SK-N-SH (cell line): ENCODE measurements at regions not wholly inside any gene's neighbourhood (a gene's known extent, or its start where the extent isn't known, plus 50 kb on each side); places are given as distances from the start of the nearest gene placed in this dataset.

Experiments
- CTCF ChIA-PET: fragments of 300-600, 350-600 bp; formaldehyde crosslinking; extraction: SDS; loops from one replicate; lab custom pipeline; 2021; lab: Yijun Ruan, JAX
- POLR2A ChIA-PET: fragments of 350-600 bp; sonication (Branson Sonifier 250); formaldehyde crosslinking; extraction: SDS; loops from one replicate; lab custom pipeline; 2020; ENCODE audit warnings: antibody characterized with exemption, inconsistent platforms; lab: Yijun Ruan, JAX
- DNase-seq: peaks from one replicate; pipeline ENCODE4 v3.0.0; 2012
- H2AFZ ChIP-seq: fragments of 200-600 bp; sonication (generic); 2 replicates; pipeline ENCODE4 v1.8.1; 2016; ENCODE audit warnings: antibody characterized with exemption, mild to moderate bottlenecking, low read depth
- H3F3A ChIP-seq: fragments of 200-600 bp; sonication (generic); replicated peaks from 2 replicates; pipeline ENCODE3; 2016; ENCODE audit warnings: antibody characterized with exemption, mild to moderate bottlenecking; ENCODE audit not compliant: insufficient read depth
- H3K27ac ChIP-seq, 2 experiments: fragments of 200-500 bp in 1 of 2; fragments of 200-600 bp in 1 of 2; sonication (Bioruptor generic) in 1 of 2; sonication (generic), shearing (Covaris generic) in 1 of 2; 2 replicates each; pipeline versions ENCODE4 v1.5.1 to v1.6.1; 2014 to 2016; ENCODE audit warnings: low read depth in 2 of 2, inconsistent platforms in 1 of 2, low read length in 1 of 2, mild to moderate bottlenecking in 1 of 2, mixed read lengths in 1 of 2
- H3K27me3 ChIP-seq: fragments of 200-600 bp; sonication (generic), shearing (Covaris generic); 2 replicates; pipeline ENCODE4 v1.6.1; 2016; ENCODE audit warnings: mixed run types; ENCODE audit not compliant: insufficient read depth
- H3K36me3 ChIP-seq, 2 experiments: fragments of 200-500 bp in 1 of 2; fragments of 200-600 bp in 1 of 2; sonication (Bioruptor generic) in 1 of 2; sonication (generic) in 1 of 2; replicated peaks in 1 of 2; 2 replicates each; pipeline versions ENCODE3 to v1.5.1; 2014 to 2016; ENCODE audit warnings: low read length in 1 of 2, mild to moderate bottlenecking in 1 of 2; ENCODE audit not compliant: insufficient read depth in 2 of 2, control insufficient read depth in 1 of 2
- H3K4me1 ChIP-seq, 2 experiments: fragments of 200-500 bp in 1 of 2; fragments of 200-600 bp in 1 of 2; sonication (Bioruptor generic) in 1 of 2; sonication (generic), shearing (Covaris generic) in 1 of 2; 2 replicates each; pipeline versions ENCODE4 v1.5.1 to v1.6.1; 2014 to 2016; ENCODE audit warnings: low read depth in 1 of 2, low read length in 1 of 2, mixed run types in 1 of 2; ENCODE audit not compliant: insufficient read depth in 2 of 2, control insufficient read depth in 1 of 2
- H3K4me2 ChIP-seq: fragments of 200-600 bp; sonication (generic), shearing (Covaris generic); 2 replicates; pipeline ENCODE4 v1.6.1; 2017; ENCODE audit warnings: mixed run types
- H3K4me3 ChIP-seq, 2 experiments: fragments of 200-500 bp in 1 of 2; fragments of 200-600 bp in 1 of 2; sonication (Bioruptor generic) in 1 of 2; sonication (generic), shearing (Covaris generic) in 1 of 2; 2 replicates each; pipeline versions ENCODE4 v1.5.1 to v1.8.1; 2014 to 2016; ENCODE audit warnings: low read depth in 2 of 2, inconsistent platforms in 1 of 2, low read length in 1 of 2, mild to moderate bottlenecking in 1 of 2, mixed read lengths in 1 of 2, moderate library complexity in 1 of 2
- H3K79me2 ChIP-seq: fragments of 200-600 bp; sonication (generic); 2 replicates; pipeline ENCODE4 v1.8.1; 2017; ENCODE audit warnings: mild to moderate bottlenecking; ENCODE audit not compliant: insufficient read depth
- H3K9ac ChIP-seq: fragments of 200-600 bp; sonication (generic); 2 replicates; pipeline ENCODE4 v1.6.1; 2017; ENCODE audit warnings: mixed run types
- H3K9me2 ChIP-seq: fragments of 200-600 bp; sonication (generic); 2 replicates; pipeline ENCODE4 v1.6.1; 2017; ENCODE audit warnings: mixed run types
- H3K9me3 ChIP-seq: fragments of 200-600 bp; sonication (generic); 2 replicates; pipeline ENCODE4 v1.6.1; 2017; ENCODE audit warnings: mixed run types, mild to moderate bottlenecking, moderate library complexity
- H4K20me1 ChIP-seq: fragments of 200-600 bp; sonication (generic); 2 replicates; pipeline ENCODE4 v1.6.1; 2017; ENCODE audit warnings: mild to moderate bottlenecking, mixed run types; ENCODE audit not compliant: insufficient read depth
- CHD2 ChIP-seq: fragments of 150-350 bp; IDR thresholded peaks from 2 replicates; pipeline ENCODE4 v1.6.1; 2018; ENCODE audit warnings: low read length; ENCODE audit not compliant: partially characterized antibody
- EP300 ChIP-seq, 2 experiments: IDR thresholded peaks; 2 replicates each; pipeline versions ENCODE4 v1.4.0 to v1.6.1; 2012; ENCODE audit warnings: borderline replicate concordance in 1 of 2, low read depth in 1 of 2, low read length in 1 of 2
- EZH2phosphoT487 ChIP-seq: fragments of 200-600 bp; sonication (generic); IDR thresholded peaks from 2 replicates; pipeline ENCODE4 v1.6.1; 2017; ENCODE audit warnings: low read depth, mixed run types, mild to moderate bottlenecking, antibody characterized with exemption, moderate library complexity, borderline replicate concordance
- FOSL2 ChIP-seq: IDR thresholded peaks from 2 replicates; pipeline ENCODE4 v1.4.0; 2012; ENCODE audit warnings: low read depth, mild to moderate bottlenecking, moderate library complexity, borderline replicate concordance
- FOXJ3 ChIP-seq: sonication (generic); formaldehyde crosslinking; IDR thresholded peaks from 2 replicates; pipeline ENCODE4 v1.5.1; 2020; ENCODE audit warnings: mild to moderate bottlenecking, missing genetic modification reagents
- GABPA ChIP-seq: IDR thresholded peaks from 2 replicates; pipeline ENCODE4 v1.4.0; 2012; ENCODE audit warnings: low read depth, mild to moderate bottlenecking
- NFIC ChIP-seq: IDR thresholded peaks from 2 replicates; pipeline ENCODE4 v1.4.0; 2012; ENCODE audit warnings: borderline replicate concordance
- POLR2AphosphoS5 ChIP-seq: IDR thresholded peaks from 2 replicates; pipeline ENCODE4 v1.6.1; 2012; ENCODE audit warnings: low read depth, low read length
- SIN3A ChIP-seq: IDR thresholded peaks from 2 replicates; pipeline ENCODE4 v1.6.1; 2012; ENCODE audit warnings: low read depth, mild to moderate bottlenecking, low read length, moderate library complexity, borderline replicate concordance
- TAF1 ChIP-seq: IDR thresholded peaks from 2 replicates; pipeline ENCODE4 v1.6.1; 2012; ENCODE audit warnings: low read depth, mild to moderate bottlenecking, low read length, moderate library complexity, borderline replicate concordance
- TCF12 ChIP-seq: IDR thresholded peaks from 2 replicates; pipeline ENCODE4 v1.4.0; 2012
- WGBS: methylation state at CpG from one replicate; pipeline ENCODE4 v1.1.6; 2017; ENCODE audit warnings: low lambda C conversion rate; 5-methylcytosine and 5-hydroxymethylcytosine counted together
- TF ChIP-seq, protein P1 (sequence below): fragments of 150-350 bp; IDR thresholded peaks from 2 replicates; pipeline ENCODE4 v1.6.1; 2016; ENCODE audit warnings: mild to moderate bottlenecking, low read depth, low read length
- TF ChIP-seq, protein P2 (sequence below): IDR thresholded peaks from 2 replicates; pipeline ENCODE4 v1.4.0; 2012; ENCODE audit warnings: low read depth, borderline replicate concordance
- TF ChIP-seq, protein P3 (sequence below): IDR thresholded peaks from 2 replicates; pipeline ENCODE4 v1.4.0; 2012; ENCODE audit warnings: low read depth, borderline replicate concordance
- TF ChIP-seq, protein P4 (sequence below): IDR thresholded peaks from 2 replicates; pipeline ENCODE4; 2012

DNA sequence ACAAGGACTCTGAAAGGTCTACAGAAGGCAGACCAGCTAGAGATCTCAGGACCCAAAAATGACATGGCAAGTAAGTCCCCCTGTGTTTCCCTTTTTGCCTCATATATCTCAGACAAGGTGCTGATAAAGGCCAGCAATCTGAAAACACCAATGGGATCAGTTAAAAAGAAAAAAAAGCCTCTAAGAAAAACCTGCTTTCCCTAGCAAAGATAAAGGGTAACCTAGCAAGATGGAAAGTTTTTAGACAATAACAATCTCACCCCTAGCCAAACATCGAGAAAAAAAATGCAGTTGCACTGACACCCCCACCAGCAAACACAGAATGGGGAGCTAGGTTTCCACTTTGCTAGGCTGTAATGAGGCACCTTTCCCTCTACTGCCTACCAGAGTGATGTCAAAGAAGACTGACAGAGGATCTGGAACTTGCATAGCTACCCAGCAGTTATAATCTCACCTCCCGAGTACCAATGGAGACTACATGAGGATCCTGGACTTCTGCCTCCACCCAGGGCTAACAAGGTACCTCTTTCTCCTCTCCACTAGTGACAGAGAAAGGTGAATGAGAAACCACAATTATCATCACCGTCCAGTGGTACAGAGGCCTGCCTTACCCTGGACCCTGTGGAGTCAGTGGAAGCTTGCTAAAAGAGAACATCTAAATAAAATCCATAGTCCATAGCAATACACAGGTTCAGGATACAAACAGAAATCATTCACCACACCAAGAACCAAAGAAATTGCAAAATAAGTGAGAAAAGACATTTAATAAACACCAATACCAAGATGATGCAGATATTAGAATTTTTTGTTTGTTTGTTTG lies 240.8 kb downstream of the ARHGAP12 start:
- no peak overlapping the region for H3K4me2 ChIP-seq
- H2AFZ ChIP-seq = no peak overlapping the region
- no peak overlapping the region for H3K27ac ChIP-seq
- WGBS = 35% methylated on average over 2 of the region's 3 CpGs
- ChIA-PET POLR2A (no interaction called here), CTCF (no interaction called here)
- no peak for DNase-seq
- no peaks in the 10 kb centered on the region for H3K36me3 ChIP-seq
- no peaks in the 10 kb centered on the region for H4K20me1 ChIP-seq
- H3K9ac ChIP-seq = no peak overlapping the region
- H3K9me2 ChIP-seq = no peaks in the 10 kb centered on the region
- TF ChIP-seq SIN3A = no peak
- H3F3A ChIP-seq = no peaks in the 10 kb centered on the region
- H3K4me3 ChIP-seq = no peak overlapping the region
- H3K9me3 ChIP-seq = 0 out of 2 replicates have a peak, but pooled peaks cover 20% of the 10 kb centered on the region
- no peaks in the 10 kb centered on the region for H3K27me3 ChIP-seq
- no peaks in the 10 kb centered on the region for H3K79me2 ChIP-seq
- H3K4me1 ChIP-seq = no peaks in the 10 kb centered on the region

DNA sequence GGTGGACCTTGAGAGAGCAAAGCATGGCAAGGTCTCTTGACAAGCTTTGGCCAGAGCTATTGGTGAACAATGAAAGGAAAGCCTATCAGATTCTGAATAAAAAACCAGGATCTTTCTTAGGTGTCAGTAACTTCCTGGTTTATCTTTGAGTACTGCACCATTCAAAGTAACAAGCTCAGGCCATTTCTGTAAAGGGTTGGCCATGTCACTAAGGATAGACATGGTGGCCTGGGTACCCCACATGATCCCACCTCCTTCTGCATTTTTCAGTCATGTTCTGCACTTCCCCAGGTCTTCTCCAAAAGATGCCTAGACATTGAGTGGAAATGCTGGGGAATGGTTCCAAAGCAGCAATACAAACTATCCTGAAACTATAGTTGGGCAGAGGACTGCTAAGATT lies 242.0 kb downstream of the ARHGAP12 start:
- H2AFZ ChIP-seq = no peak overlapping the region
- TF ChIP-seq, protein P1, sequence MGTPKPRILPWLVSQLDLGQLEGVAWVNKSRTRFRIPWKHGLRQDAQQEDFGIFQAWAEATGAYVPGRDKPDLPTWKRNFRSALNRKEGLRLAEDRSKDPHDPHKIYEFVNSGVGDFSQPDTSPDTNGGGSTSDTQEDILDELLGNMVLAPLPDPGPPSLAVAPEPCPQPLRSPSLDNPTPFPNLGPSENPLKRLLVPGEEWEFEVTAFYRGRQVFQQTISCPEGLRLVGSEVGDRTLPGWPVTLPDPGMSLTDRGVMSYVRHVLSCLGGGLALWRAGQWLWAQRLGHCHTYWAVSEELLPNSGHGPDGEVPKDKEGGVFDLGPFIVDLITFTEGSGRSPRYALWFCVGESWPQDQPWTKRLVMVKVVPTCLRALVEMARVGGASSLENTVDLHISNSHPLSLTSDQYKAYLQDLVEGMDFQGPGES = no peak
- TF ChIP-seq EZH2phosphoT487 (no peak), TAF1 (no peak), POLR2AphosphoS5 (no peak), TCF12 (no peak), EP300 (IDR thresholded peaks at IDR 0.05; ENCODE audit: borderline replicate concordance in 1 of 2, low read depth in 1 of 2, low read length in 1 of 2) (no peak), FOSL2 (no peak), FOXJ3 (CRISPR knock-in tag) (no peak), GABPA (no peak), NFIC (no peak), CHD2 (no peak)
- TF ChIP-seq, protein P2, sequence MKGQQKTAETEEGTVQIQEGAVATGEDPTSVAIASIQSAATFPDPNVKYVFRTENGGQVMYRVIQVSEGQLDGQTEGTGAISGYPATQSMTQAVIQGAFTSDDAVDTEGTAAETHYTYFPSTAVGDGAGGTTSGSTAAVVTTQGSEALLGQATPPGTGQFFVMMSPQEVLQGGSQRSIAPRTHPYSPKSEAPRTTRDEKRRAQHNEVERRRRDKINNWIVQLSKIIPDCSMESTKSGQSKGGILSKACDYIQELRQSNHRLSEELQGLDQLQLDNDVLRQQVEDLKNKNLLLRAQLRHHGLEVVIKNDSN = no peak
- TF ChIP-seq, protein P3, sequence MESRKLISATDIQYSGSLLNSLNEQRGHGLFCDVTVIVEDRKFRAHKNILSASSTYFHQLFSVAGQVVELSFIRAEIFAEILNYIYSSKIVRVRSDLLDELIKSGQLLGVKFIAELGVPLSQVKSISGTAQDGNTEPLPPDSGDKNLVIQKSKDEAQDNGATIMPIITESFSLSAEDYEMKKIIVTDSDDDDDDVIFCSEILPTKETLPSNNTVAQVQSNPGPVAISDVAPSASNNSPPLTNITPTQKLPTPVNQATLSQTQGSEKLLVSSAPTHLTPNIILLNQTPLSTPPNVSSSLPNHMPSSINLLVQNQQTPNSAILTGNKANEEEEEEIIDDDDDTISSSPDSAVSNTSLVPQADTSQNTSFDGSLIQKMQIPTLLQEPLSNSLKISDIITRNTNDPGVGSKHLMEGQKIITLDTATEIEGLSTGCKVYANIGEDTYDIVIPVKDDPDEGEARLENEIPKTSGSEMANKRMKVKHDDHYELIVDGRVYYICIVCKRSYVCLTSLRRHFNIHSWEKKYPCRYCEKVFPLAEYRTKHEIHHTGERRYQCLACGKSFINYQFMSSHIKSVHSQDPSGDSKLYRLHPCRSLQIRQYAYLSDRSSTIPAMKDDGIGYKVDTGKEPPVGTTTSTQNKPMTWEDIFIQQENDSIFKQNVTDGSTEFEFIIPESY = no peak
- TF ChIP-seq, protein P4, sequence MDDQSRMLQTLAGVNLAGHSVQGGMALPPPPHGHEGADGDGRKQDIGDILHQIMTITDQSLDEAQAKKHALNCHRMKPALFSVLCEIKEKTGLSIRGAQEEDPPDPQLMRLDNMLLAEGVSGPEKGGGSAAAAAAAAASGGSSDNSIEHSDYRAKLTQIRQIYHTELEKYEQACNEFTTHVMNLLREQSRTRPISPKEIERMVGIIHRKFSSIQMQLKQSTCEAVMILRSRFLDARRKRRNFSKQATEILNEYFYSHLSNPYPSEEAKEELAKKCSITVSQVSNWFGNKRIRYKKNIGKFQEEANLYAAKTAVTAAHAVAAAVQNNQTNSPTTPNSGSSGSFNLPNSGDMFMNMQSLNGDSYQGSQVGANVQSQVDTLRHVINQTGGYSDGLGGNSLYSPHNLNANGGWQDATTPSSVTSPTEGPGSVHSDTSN = no peak
- H3K36me3 ChIP-seq = no peaks in the 10 kb centered on the region
- H3K4me3 ChIP-seq = no peak overlapping the region
- no peaks in the 10 kb centered on the region for H3K79me2 ChIP-seq
- H3K4me2 ChIP-seq = no peak overlapping the region
- H3K9me3 ChIP-seq = 0 out of 2 replicates have a peak, but pooled peaks cover 20% of the 10 kb centered on the region
- H3K4me1 ChIP-seq = no peaks in the 10 kb centered on the region
- H3K9me2 ChIP-seq = no peaks in the 10 kb centered on the region
- no peaks in the 10 kb centered on the region for H3K27me3 ChIP-seq
- no peak for DNase-seq
- CTCF ChIA-PET = no interaction called here
- H3F3A ChIP-seq = no peaks in the 10 kb centered on the region
- POLR2A ChIA-PET = no interaction called here
- no peak overlapping the region for H3K9ac ChIP-seq
- H3K27ac ChIP-seq = no peak overlapping the region
- H4K20me1 ChIP-seq = no peaks in the 10 kb centered on the region
